ENCODE measurements at regions not wholly inside any gene's neighbourhood (a gene's known extent, or its start where the extent isn't known, plus 50 kb on each side); places are given as distances from the start of the nearest gene placed in this dataset.

DNA sequence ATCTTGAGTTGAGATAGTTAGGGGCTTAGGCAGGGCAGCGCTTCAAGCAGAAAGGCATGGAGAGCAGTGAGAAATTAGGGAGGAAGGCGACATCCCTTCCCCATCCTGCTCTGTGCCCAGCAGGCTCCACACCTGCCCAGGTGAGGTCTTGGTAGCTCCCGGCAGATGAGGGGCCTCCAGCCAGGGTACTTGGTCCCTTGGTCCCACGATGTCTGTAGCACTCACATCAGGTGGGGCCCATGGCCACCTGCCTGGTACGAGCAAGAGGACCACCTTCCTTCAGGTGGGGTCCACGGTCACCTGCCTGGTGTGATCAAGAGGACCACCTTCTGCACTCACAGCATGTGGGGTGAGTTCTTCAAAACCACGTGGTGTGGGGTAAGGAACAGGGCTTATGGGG is 91.2 kb downstream of the GALR1 start:
- TF ChIP-seq, protein P1, sequence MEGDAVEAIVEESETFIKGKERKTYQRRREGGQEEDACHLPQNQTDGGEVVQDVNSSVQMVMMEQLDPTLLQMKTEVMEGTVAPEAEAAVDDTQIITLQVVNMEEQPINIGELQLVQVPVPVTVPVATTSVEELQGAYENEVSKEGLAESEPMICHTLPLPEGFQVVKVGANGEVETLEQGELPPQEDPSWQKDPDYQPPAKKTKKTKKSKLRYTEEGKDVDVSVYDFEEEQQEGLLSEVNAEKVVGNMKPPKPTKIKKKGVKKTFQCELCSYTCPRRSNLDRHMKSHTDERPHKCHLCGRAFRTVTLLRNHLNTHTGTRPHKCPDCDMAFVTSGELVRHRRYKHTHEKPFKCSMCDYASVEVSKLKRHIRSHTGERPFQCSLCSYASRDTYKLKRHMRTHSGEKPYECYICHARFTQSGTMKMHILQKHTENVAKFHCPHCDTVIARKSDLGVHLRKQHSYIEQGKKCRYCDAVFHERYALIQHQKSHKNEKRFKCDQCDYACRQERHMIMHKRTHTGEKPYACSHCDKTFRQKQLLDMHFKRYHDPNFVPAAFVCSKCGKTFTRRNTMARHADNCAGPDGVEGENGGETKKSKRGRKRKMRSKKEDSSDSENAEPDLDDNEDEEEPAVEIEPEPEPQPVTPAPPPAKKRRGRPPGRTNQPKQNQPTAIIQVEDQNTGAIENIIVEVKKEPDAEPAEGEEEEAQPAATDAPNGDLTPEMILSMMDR (IDR thresholded peaks at IDR 0.05): no peak
- no peak for TF ChIP-seq POLR2A (IDR thresholded peaks at IDR 0.05)
